H1 (cell line): ENCODE measurements at regions not wholly inside any gene's neighbourhood (a gene's known extent, or its start where the extent isn't known, plus 50 kb on each side); places are given as distances from the start of the nearest gene placed in this dataset.

Experiments used
- CTCF ChIA-PET: fragments of 300-600 bp; sonication (Branson Sonifier 250); formaldehyde crosslinking; loops from one replicate; lab custom pipeline; 2021; ENCODE audit not compliant: partially characterized antibody; lab: Charles Lee
- POLR2A ChIA-PET: fragments of 300-600 bp; sonication (Branson Sonifier 250); formaldehyde crosslinking; loops from one replicate; lab custom pipeline; 2021; ENCODE audit warnings: inconsistent platforms; ENCODE audit not compliant: partially characterized antibody; lab: Charles Lee
- DNase-seq, 2 experiments: peaks; one replicate each; pipeline versions ENCODE4 v3.0.0 to v3.0.0-alpha.2; 2010 to 2022; ENCODE audit warnings: low spot score in 2 of 2, low read depth in 1 of 2, mixed read lengths in 1 of 2
- FAIRE-seq: peaks from 2 replicates; lab custom pipeline; 2011; peaks lifted over from hg19 to GRCh38; lab: Jason Lieb, UNC
- H2AFZ ChIP-seq: 2 replicates; pipeline ENCODE4 v1.8.1; 2012; ENCODE audit warnings: low read length, inconsistent platforms
- H2AK5ac ChIP-seq: 2 replicates; pipeline ENCODE4 v1.6.1; 2013; ENCODE audit warnings: low read depth, low read length
- H2BK120ac ChIP-seq: replicated peaks from 2 replicates; pipeline ENCODE3; 2013; ENCODE audit warnings: low read depth, low read length, inconsistent platforms
- H2BK12ac ChIP-seq: 2 replicates; pipeline ENCODE4 v1.6.1; 2013; ENCODE audit warnings: low read depth, low read length
- H2BK15ac ChIP-seq: 2 replicates; pipeline ENCODE4 v1.6.1; 2013; ENCODE audit warnings: low read length
- H2BK20ac ChIP-seq: 2 replicates; pipeline ENCODE4 v1.6.1; 2013; ENCODE audit warnings: low read length
- H2BK5ac ChIP-seq: 2 replicates; pipeline ENCODE4 v1.6.1; 2013; ENCODE audit warnings: low read depth, low read length
- H3K14ac ChIP-seq: 2 replicates; pipeline ENCODE4 v1.6.1; 2013; ENCODE audit warnings: inconsistent platforms; ENCODE audit not compliant: insufficient read length
- H3K18ac ChIP-seq: 2 replicates; pipeline ENCODE4 v1.6.1; 2013; ENCODE audit warnings: low read length; ENCODE audit errors: extremely low read depth
- H3K23ac ChIP-seq: 2 replicates; pipeline ENCODE4 v1.6.1; 2013; ENCODE audit warnings: inconsistent platforms; ENCODE audit not compliant: insufficient read length
- H3K23me2 ChIP-seq: 2 replicates; pipeline ENCODE4 v1.6.1; 2013; ENCODE audit warnings: low read depth, low read length
- H3K27ac ChIP-seq: 2 replicates; pipeline ENCODE4 v1.6.1; 2011; ENCODE audit warnings: low read depth, low read length, inconsistent platforms
- H3K27me3 ChIP-seq, 4 experiments: replicated peaks in 1 of 4; 1 replicate in 1 of 4; 2 replicates in 3 of 4; pipeline versions ENCODE4 v1.6.1 to v1.8.1; 2011 to 2013; ENCODE audit warnings: low read length in 3 of 4, mild to moderate bottlenecking in 3 of 4, inconsistent platforms in 2 of 4, mixed read lengths in 2 of 4, moderate library complexity in 1 of 4; ENCODE audit not compliant: control insufficient read depth in 3 of 4, insufficient read depth in 3 of 4; ENCODE audit errors: extremely low read depth in 1 of 4
- H3K36me3 ChIP-seq, 4 experiments: 2 replicates each; pipeline versions ENCODE4 v1.6.1 to v1.8.1; 2011 to 2013; ENCODE audit warnings: mild to moderate bottlenecking in 4 of 4, low read length in 3 of 4, moderate library complexity in 2 of 4, control low read depth in 1 of 4, inconsistent platforms in 1 of 4; ENCODE audit not compliant: insufficient read depth in 4 of 4, control insufficient read depth in 2 of 4
- H3K4ac ChIP-seq: replicated peaks from 2 replicates; pipeline ENCODE3; 2013; ENCODE audit warnings: low read length, low read depth, mixed read lengths, inconsistent platforms; ENCODE audit not compliant: insufficient read length
- H3K4me1 ChIP-seq, 4 experiments: replicated peaks in 1 of 4; 1 replicate in 1 of 4; 2 replicates in 3 of 4; pipeline versions ENCODE4 v1.6.1 to v1.8.1; 2011 to 2013; ENCODE audit warnings: low read length in 3 of 4, inconsistent platforms in 2 of 4, mixed read lengths in 1 of 4; ENCODE audit not compliant: insufficient read depth in 4 of 4, control insufficient read depth in 3 of 4
- H3K4me2 ChIP-seq, 2 experiments: 2 replicates each; pipeline versions ENCODE4 v1.6.1 to v1.8.1; 2011 to 2013; ENCODE audit warnings: low read depth in 2 of 2, low read length in 2 of 2, control low read depth in 1 of 2, inconsistent platforms in 1 of 2, mild to moderate bottlenecking in 1 of 2; ENCODE audit not compliant: insufficient read depth in 1 of 2
- H3K4me3 ChIP-seq, 4 experiments: fragments of 200-600, 300-600 bp in 1 of 4; sonication (generic), shearing (Covaris generic), sonication (Bioruptor Twin) in 1 of 4; 2 replicates each; pipeline versions ENCODE4 v1.5.1 to v1.8.1; 2011 to 2016; ENCODE audit warnings: low read length in 4 of 4, low read depth in 3 of 4, control low read depth in 2 of 4, inconsistent platforms in 2 of 4, mild to moderate bottlenecking in 2 of 4, mixed read lengths in 1 of 4, moderate library complexity in 1 of 4; ENCODE audit not compliant: insufficient read depth in 2 of 4; ENCODE audit errors: extremely low read depth in 1 of 4
- H3K56ac ChIP-seq: replicated peaks from 2 replicates; pipeline ENCODE3; 2013; ENCODE audit warnings: low read depth, mild to moderate bottlenecking, mixed read lengths, low read length, inconsistent platforms; ENCODE audit not compliant: insufficient read length
- H3K79me1 ChIP-seq: 2 replicates; pipeline ENCODE4 v1.6.1; 2013; ENCODE audit warnings: low read depth, low read length, control low read depth
- H3K79me2 ChIP-seq, 2 experiments: 2 replicates each; pipeline versions ENCODE4 v1.6.1 to v1.8.1; 2012 to 2013; ENCODE audit warnings: low read length in 2 of 2, mild to moderate bottlenecking in 2 of 2, inconsistent platforms in 1 of 2; ENCODE audit not compliant: insufficient read depth in 2 of 2, control insufficient read depth in 1 of 2
- H3K9ac ChIP-seq, 4 experiments: replicated peaks in 1 of 4; 1 replicate in 1 of 4; 2 replicates in 3 of 4; pipeline versions ENCODE4 v1.6.1 to v1.8.1; 2011 to 2013; ENCODE audit warnings: low read depth in 3 of 4, low read length in 3 of 4, control low read depth in 2 of 4, mild to moderate bottlenecking in 2 of 4, moderate library complexity in 2 of 4, inconsistent platforms in 1 of 4; ENCODE audit errors: extremely low read depth in 1 of 4
- H3K9me3 ChIP-seq, 2 experiments: 2 replicates each; pipeline versions ENCODE4 v1.6.1 to v1.8.1; 2012 to 2013; ENCODE audit warnings: mild to moderate bottlenecking in 2 of 2, moderate library complexity in 2 of 2, control low read depth in 1 of 2, inconsistent platforms in 1 of 2, low read depth in 1 of 2, low read length in 1 of 2, mixed read lengths in 1 of 2; ENCODE audit not compliant: insufficient read depth in 2 of 2
- H4K20me1 ChIP-seq, 2 experiments: replicated peaks in 1 of 2; 2 replicates each; pipeline versions ENCODE3 to v1.8.1; 2011 to 2013; ENCODE audit warnings: inconsistent platforms in 2 of 2, low read length in 2 of 2, mild to moderate bottlenecking in 1 of 2; ENCODE audit not compliant: insufficient read depth in 2 of 2, control insufficient read depth in 1 of 2
- H4K5ac ChIP-seq: 2 replicates; pipeline ENCODE4 v1.6.1; 2013; ENCODE audit warnings: low read length, low read depth, mixed read lengths, inconsistent platforms; ENCODE audit not compliant: insufficient read length
- H4K8ac ChIP-seq: 2 replicates; pipeline ENCODE4 v1.8.0; 2013; ENCODE audit warnings: mild to moderate bottlenecking, moderate library complexity, low read length, inconsistent platforms; ENCODE audit not compliant: insufficient read depth; ENCODE audit errors: extremely low read depth
- H4K91ac ChIP-seq: replicated peaks from 2 replicates; pipeline ENCODE3; 2013; ENCODE audit warnings: low read length, mixed read lengths, inconsistent platforms; ENCODE audit not compliant: insufficient read length
- BCL11A ChIP-seq, 2 experiments: IDR thresholded peaks; one replicate each; pipeline ENCODE4 v1.6.1; 2011; ENCODE audit warnings: low read depth in 2 of 2, low read length in 2 of 2, mild to moderate bottlenecking in 2 of 2
- EP300 ChIP-seq, 2 experiments: IDR thresholded peaks; 1 replicate in 1 of 2; 2 replicates in 1 of 2; pipeline ENCODE4 v1.6.1; 2011 to 2012; ENCODE audit warnings: low read depth in 2 of 2, low read length in 2 of 2, mild to moderate bottlenecking in 2 of 2, borderline replicate concordance in 1 of 2, inconsistent platforms in 1 of 2, moderate library complexity in 1 of 2
- TAF1 ChIP-seq: IDR thresholded peaks from 2 replicates; pipeline ENCODE4 v1.6.1; 2011; ENCODE audit warnings: mild to moderate bottlenecking, low read depth, low read length
- TBP ChIP-seq: IDR thresholded peaks from 2 replicates; pipeline ENCODE4 v1.6.1; 2011; ENCODE audit warnings: low read depth, low read length, improper control_type of control experiment
- WGBS, 2 experiments: shearing (Covaris generic) in 1 of 2; methylation state at CpG; one replicate each; pipeline versions ENCODE4 v1.1.6 to v1.1.7; 2013 to 2015; ENCODE audit warnings: low lambda C conversion rate in 2 of 2, mixed read lengths in 2 of 2, inconsistent platforms in 1 of 2, low coverage in 1 of 2, missing lambda C conversion rate in 1 of 2; ENCODE audit not compliant: insufficient replicate concordance in 2 of 2, insufficient coverage in 1 of 2, insufficient read length in 1 of 2; ENCODE audit errors: extremely low coverage in 1 of 2, missing lambda C conversion rate in 1 of 2; 5-methylcytosine and 5-hydroxymethylcytosine counted together
- TF ChIP-seq, protein P1 (sequence below): IDR thresholded peaks from 2 replicates; pipeline ENCODE4 v1.6.1; 2011; ENCODE audit warnings: low read depth, mild to moderate bottlenecking, low read length; ENCODE audit not compliant: insufficient read depth
- TF ChIP-seq, protein P2 (sequence below): IDR thresholded peaks from 2 replicates; pipeline ENCODE4 v1.6.1; 2011; ENCODE audit warnings: low read length, improper control_type of control experiment

- FAIRE-seq = no peak
- no peak overlapping the region for H3K56ac ChIP-seq
- H3K4me2 ChIP-seq = no peak overlapping the region
- H4K91ac ChIP-seq = no peak overlapping the region
- H2BK5ac ChIP-seq = no peak overlapping the region
- POLR2A ChIA-PET = no interaction called here
- H2AFZ ChIP-seq = no peak overlapping the region
- H2BK12ac ChIP-seq = no peak overlapping the region
- H3K9me3 ChIP-seq = peaks cover 6 to 10% of the 10 kb centered on the region in 2 experiments; a peak in 3 of 4 replicates
- no peak overlapping the region for H2BK20ac ChIP-seq
- H3K27ac ChIP-seq = no peak overlapping the region
- no peak overlapping the region for H3K4me3 ChIP-seq
- no peak overlapping the region for H3K4ac ChIP-seq
- no peak overlapping the region for H3K14ac ChIP-seq
- no peak overlapping the region for H3K18ac ChIP-seq
- no peak overlapping the region for H3K23ac ChIP-seq
- no peak overlapping the region for H4K8ac ChIP-seq
- H2AK5ac ChIP-seq = no peak overlapping the region
- H3K23me2 ChIP-seq = no peaks in the 10 kb centered on the region
- no peak overlapping the region for H2BK120ac ChIP-seq
- DNase-seq = no peak
- H3K79me1 ChIP-seq = no peaks in the 10 kb centered on the region
- no peaks in the 10 kb centered on the region for H3K36me3 ChIP-seq
- H2BK15ac ChIP-seq = no peak overlapping the region
- H4K20me1 ChIP-seq = no peaks in the 10 kb centered on the region
- no peak overlapping the region for H4K5ac ChIP-seq
- no peaks in the 10 kb centered on the region for H3K27me3 ChIP-seq
- TF ChIP-seq TAF1 (no peak), BCL11A (IDR thresholded peaks at IDR 0.05; ENCODE audit: low read depth in 2 of 2, low read length in 2 of 2) (no peak), TBP (no peak), EP300 (IDR thresholded peaks at IDR 0.05; ENCODE audit: borderline replicate concordance in 1 of 2, low read depth in 2 of 2, low read length in 2 of 2) (no peak)
- TF ChIP-seq, protein P1, sequence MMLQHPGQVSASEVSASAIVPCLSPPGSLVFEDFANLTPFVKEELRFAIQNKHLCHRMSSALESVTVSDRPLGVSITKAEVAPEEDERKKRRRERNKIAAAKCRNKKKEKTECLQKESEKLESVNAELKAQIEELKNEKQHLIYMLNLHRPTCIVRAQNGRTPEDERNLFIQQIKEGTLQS = no peak
- TF ChIP-seq, protein P2, sequence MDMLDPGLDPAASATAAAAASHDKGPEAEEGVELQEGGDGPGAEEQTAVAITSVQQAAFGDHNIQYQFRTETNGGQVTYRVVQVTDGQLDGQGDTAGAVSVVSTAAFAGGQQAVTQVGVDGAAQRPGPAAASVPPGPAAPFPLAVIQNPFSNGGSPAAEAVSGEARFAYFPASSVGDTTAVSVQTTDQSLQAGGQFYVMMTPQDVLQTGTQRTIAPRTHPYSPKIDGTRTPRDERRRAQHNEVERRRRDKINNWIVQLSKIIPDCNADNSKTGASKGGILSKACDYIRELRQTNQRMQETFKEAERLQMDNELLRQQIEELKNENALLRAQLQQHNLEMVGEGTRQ = no peak
- WGBS, 2 experiments = 88% methylated on average over 3 of the region's 3 CpGs; no CpG with 5 or more reads in 1 of the 2 experiments
- CTCF ChIA-PET = no interaction called here
- peaks cover 0 to 11% (median 0%) of the 10 kb centered on the region in 4 experiments; a peak in 3 of 7 replicates for H3K4me1 ChIP-seq
- no peak overlapping the region for H3K9ac ChIP-seq
- H3K79me2 ChIP-seq = no peaks in the 10 kb centered on the region
Measured at GRCh38 chr16:22684574-22685458, 129.1 kb upstream of the HS3ST2 start.
